ENCODE measurements at regions not wholly inside any gene's neighbourhood (a gene's known extent, or its start where the extent isn't known, plus 50 kb on each side); places are given as distances from the start of the nearest gene placed in this dataset.

- CTCF ChIA-PET: no interaction called here
Measured at GRCh38 chrX:97841544-97842179, 958.0 kb downstream of the RPA4 start.

GRCh38 chrX:97842468-97843199 lies 958.9 kb downstream of the RPA4 start:
- Histone ChIP-seq H3K4me3 (ENCODE audit: low read depth, low read length, poor library complexity, severe bottlenecking) (no peak overlapping the region), H3K36me3 (ENCODE audit: insufficient read depth, low read length, poor library complexity, severe bottlenecking) (no peaks in the 10 kb centered on the region), H3K4me1 (ENCODE audit: insufficient read depth, low read length, poor library complexity, severe bottlenecking) (no peaks in the 10 kb centered on the region), H3K27ac (ENCODE audit: low read depth, low read length, poor library complexity, severe bottlenecking) (no peak overlapping the region), H3K27me3 (replicated peaks; ENCODE audit: insufficient read depth, low read depth, low read length, poor library complexity) (no peaks in the 10 kb centered on the region), H3K9me3 (ENCODE audit: low read depth, low read length, poor library complexity, severe bottlenecking) (no peaks in the 10 kb centered on the region)
- TF ChIP-seq EZH2 (IDR thresholded peaks at IDR 0.05; ENCODE audit: borderline replicate concordance, low read depth, low read length, poor library complexity, severe bottlenecking) (no peak), CTCF (conservative IDR thresholded peaks at IDR 0.05; ENCODE audit: low read depth, low read length) (no peak)
- ChIA-PET POLR2A (ENCODE audit: low non-redundant PET) (no interaction called here), CTCF (no interaction called here)
- no peak for DNase-seq (ENCODE audit: low spot score)
- intact Hi-C loops (cut with micrococcal nuclease; ENCODE audit: unreplicated experiment): no loop called here
- BruUV-seq (replicated peaks): no TSS peak

More at GRCh38 chrX:97841544-97842179, 958.0 kb downstream of the RPA4 start:
- no peak overlapping the region for H3K27ac ChIP-seq (ENCODE audit: low read depth, low read length, poor library complexity, severe bottlenecking)
- BruUV-seq (replicated peaks): no TSS peak
- H3K9me3 ChIP-seq (ENCODE audit: low read depth, low read length, poor library complexity, severe bottlenecking): no peaks in the 10 kb centered on the region
- TF ChIP-seq CTCF (conservative IDR thresholded peaks at IDR 0.05; ENCODE audit: low read depth, low read length) (no peak), EZH2 (IDR thresholded peaks at IDR 0.05; ENCODE audit: borderline replicate concordance, low read depth, low read length, poor library complexity, severe bottlenecking) (no peak)
- H3K27me3 ChIP-seq (replicated peaks; ENCODE audit: insufficient read depth, low read depth, low read length, poor library complexity): no peaks in the 10 kb centered on the region
- POLR2A ChIA-PET (ENCODE audit: low non-redundant PET): no interaction called here
- DNase-seq (ENCODE audit: low spot score): no peak
- intact Hi-C loops (cut with micrococcal nuclease; ENCODE audit: unreplicated experiment): no loop called here
- H3K4me1 ChIP-seq (ENCODE audit: insufficient read depth, low read length, poor library complexity, severe bottlenecking): no peaks in the 10 kb centered on the region
- H3K36me3 ChIP-seq (ENCODE audit: insufficient read depth, low read length, poor library complexity, severe bottlenecking): no peaks in the 10 kb centered on the region
- no peak overlapping the region for H3K4me3 ChIP-seq (ENCODE audit: low read depth, low read length, poor library complexity, severe bottlenecking)

- no peaks in the 10 kb centered on the region for H3K9me3 ChIP-seq (ENCODE audit: low read depth, low read length, poor library complexity, severe bottlenecking)
- no peaks in the 10 kb centered on the region for H3K36me3 ChIP-seq (ENCODE audit: insufficient read depth, low read length, poor library complexity, severe bottlenecking)
- intact Hi-C loops (cut with micrococcal nuclease; ENCODE audit: unreplicated experiment): no loop called here
- H3K4me1 ChIP-seq (ENCODE audit: insufficient read depth, low read length, poor library complexity, severe bottlenecking): no peaks in the 10 kb centered on the region
- POLR2A ChIA-PET (ENCODE audit: low non-redundant PET): no interaction called here
- no peak overlapping the region for H3K4me3 ChIP-seq (ENCODE audit: low read depth, low read length, poor library complexity, severe bottlenecking)
- TF ChIP-seq EZH2 (IDR thresholded peaks at IDR 0.05; ENCODE audit: borderline replicate concordance, low read depth, low read length, poor library complexity, severe bottlenecking): no peak
- TF ChIP-seq CTCF (conservative IDR thresholded peaks at IDR 0.05; ENCODE audit: low read depth, low read length): no peak
- DNase-seq (ENCODE audit: low spot score): no peak
- CTCF ChIA-PET: no interaction called here
- H3K27me3 ChIP-seq (replicated peaks; ENCODE audit: insufficient read depth, low read depth, low read length, poor library complexity): no peaks in the 10 kb centered on the region
- no peak overlapping the region for H3K27ac ChIP-seq (ENCODE audit: low read depth, low read length, poor library complexity, severe bottlenecking)
- no TSS peak for BruUV-seq (replicated peaks)
Measured at GRCh38 chrX:97843200-97843811, 959.6 kb downstream of the RPA4 start.
